ENCODE measurements at regions not wholly inside any gene's neighbourhood (a gene's known extent, or its start where the extent isn't known, plus 50 kb on each side); places are given as distances from the start of the nearest gene placed in this dataset.

DNA sequence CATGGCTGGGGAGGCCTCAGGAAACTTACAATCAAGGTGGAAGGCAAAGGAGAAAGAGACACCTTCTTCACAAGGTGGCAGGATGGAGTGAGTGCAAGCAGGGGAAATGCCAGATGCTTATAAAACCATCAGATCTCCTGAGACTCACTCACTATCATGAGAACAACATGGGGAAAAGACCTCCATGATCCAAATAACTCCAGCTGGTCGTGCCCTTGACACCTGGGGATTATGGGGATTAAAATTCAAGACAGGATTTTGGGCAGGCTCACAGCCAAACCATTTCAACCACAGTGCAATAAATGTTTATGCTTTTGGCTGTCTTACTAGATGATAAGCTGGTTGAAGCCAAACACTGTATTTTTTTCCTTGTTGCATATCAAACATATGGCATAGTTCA is 1112.4 kb downstream of the STIM2 start:
- TF ChIP-seq POLR2A (IDR thresholded peaks at IDR 0.05; ENCODE audit: low read depth) (no peak), CTCF (IDR thresholded peaks at IDR 0.05) (no peak), EP300 (IDR thresholded peaks at IDR 0.05) (no peak)

Measured in esophagus muscularis mucosa (tissue), 4 donors.